ENCODE measurements at regions not wholly inside any gene's neighbourhood (a gene's known extent, or its start where the extent isn't known, plus 50 kb on each side); places are given as distances from the start of the nearest gene placed in this dataset.

DNA sequence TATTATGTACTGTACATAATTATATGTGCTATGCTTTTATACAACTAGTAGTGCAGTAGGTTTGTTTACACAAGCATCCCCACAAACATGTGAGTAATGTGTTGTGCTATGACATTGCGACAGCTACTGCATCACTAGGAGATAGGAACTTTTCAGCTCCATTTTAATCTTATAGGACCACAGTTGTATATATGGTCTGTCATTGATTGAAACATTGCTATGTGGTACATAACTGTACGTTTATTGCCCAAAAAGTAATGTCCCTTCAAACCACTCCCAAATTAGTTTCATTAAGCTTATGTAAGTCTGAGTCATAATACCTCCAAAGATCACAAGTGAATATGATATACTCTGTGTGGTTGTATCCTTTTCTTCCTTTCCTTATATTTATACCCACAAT, 183.2 kb upstream of the POT1 start:
- Mint-ChIP-seq H3K4me3 (no peak overlapping the region), H3K27ac (no peak overlapping the region), H3K9me3 (peaks cover 7% of the 10 kb centered on the region), H3K4me1 (no peaks in the 10 kb centered on the region), H3K36me3 (no peaks in the 10 kb centered on the region), H3K27me3 (ENCODE audit: insufficient read depth, low read depth) (no peaks in the 10 kb centered on the region)
- no peak overlapping the region for H3K27ac ChIP-seq
- no peaks in the 10 kb centered on the region for H3K9me3 ChIP-seq (ENCODE audit: low read depth)
- H3K4me2 ChIP-seq, result no peak overlapping the region
- no peak for DNase-seq (ENCODE audit: low spot score)
- H3K36me3 ChIP-seq, result no peaks in the 10 kb centered on the region
- H3K9ac ChIP-seq, result no peak overlapping the region
- H3K79me2 ChIP-seq (ENCODE audit: low read depth), result no peaks in the 10 kb centered on the region
- TF ChIP-seq EZH2 (IDR thresholded peaks at IDR 0.05), result no peak
- TF ChIP-seq EZH2phosphoT487 (IDR thresholded peaks at IDR 0.05), result no peak
- TF ChIP-seq, protein P1, sequence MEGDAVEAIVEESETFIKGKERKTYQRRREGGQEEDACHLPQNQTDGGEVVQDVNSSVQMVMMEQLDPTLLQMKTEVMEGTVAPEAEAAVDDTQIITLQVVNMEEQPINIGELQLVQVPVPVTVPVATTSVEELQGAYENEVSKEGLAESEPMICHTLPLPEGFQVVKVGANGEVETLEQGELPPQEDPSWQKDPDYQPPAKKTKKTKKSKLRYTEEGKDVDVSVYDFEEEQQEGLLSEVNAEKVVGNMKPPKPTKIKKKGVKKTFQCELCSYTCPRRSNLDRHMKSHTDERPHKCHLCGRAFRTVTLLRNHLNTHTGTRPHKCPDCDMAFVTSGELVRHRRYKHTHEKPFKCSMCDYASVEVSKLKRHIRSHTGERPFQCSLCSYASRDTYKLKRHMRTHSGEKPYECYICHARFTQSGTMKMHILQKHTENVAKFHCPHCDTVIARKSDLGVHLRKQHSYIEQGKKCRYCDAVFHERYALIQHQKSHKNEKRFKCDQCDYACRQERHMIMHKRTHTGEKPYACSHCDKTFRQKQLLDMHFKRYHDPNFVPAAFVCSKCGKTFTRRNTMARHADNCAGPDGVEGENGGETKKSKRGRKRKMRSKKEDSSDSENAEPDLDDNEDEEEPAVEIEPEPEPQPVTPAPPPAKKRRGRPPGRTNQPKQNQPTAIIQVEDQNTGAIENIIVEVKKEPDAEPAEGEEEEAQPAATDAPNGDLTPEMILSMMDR (IDR thresholded peaks at IDR 0.05), result no peak
- H3K27me3 ChIP-seq, result no peaks in the 10 kb centered on the region
- no peaks in the 10 kb centered on the region for H3F3A ChIP-seq (ENCODE audit: low read depth)
- no peak overlapping the region for H2AFZ ChIP-seq (replicated peaks)
- no peaks in the 10 kb centered on the region for H4K20me1 ChIP-seq (ENCODE audit: low read depth)
- H3K4me1 ChIP-seq, result no peaks in the 10 kb centered on the region
- H3K4me3 ChIP-seq, result no peak overlapping the region

GRCh38 chr7:125099519-125099918, 169.9 kb upstream of the POT1 start:
- Mint-ChIP-seq H3K9me3 (peaks cover 2% of the 10 kb centered on the region), H3K27ac (no peak overlapping the region), H3K4me1 (no peaks in the 10 kb centered on the region), H3K4me3 (no peak overlapping the region), H3K27me3 (ENCODE audit: insufficient read depth, low read depth) (no peaks in the 10 kb centered on the region), H3K36me3 (no peaks in the 10 kb centered on the region)
- Histone ChIP-seq H3F3A (ENCODE audit: low read depth) (no peaks in the 10 kb centered on the region), H3K4me2 (no peak overlapping the region), H3K27ac (no peak overlapping the region), H3K9ac (no peak overlapping the region), H4K20me1 (ENCODE audit: low read depth) (no peaks in the 10 kb centered on the region), H3K27me3 (no peaks in the 10 kb centered on the region), H3K79me2 (ENCODE audit: low read depth) (no peaks in the 10 kb centered on the region), H3K36me3 (no peaks in the 10 kb centered on the region), H2AFZ (replicated peaks) (no peak overlapping the region), H3K4me1 (no peaks in the 10 kb centered on the region), H3K4me3 (no peak overlapping the region), H3K9me3 (ENCODE audit: low read depth) (no peaks in the 10 kb centered on the region)
- TF ChIP-seq EZH2phosphoT487 (IDR thresholded peaks at IDR 0.05) (no peak), EZH2 (IDR thresholded peaks at IDR 0.05) (no peak)
- TF ChIP-seq, protein P1 (IDR thresholded peaks at IDR 0.05), result no peak
- DNase-seq (ENCODE audit: low spot score), result no peak

- no peaks in the 10 kb centered on the region for H3K36me3 ChIP-seq
- no peaks in the 10 kb centered on the region for H3K4me1 ChIP-seq
- H3K27me3 Mint-ChIP-seq (ENCODE audit: insufficient read depth, low read depth), result no peaks in the 10 kb centered on the region
- no peaks in the 10 kb centered on the region for H3K9me3 Mint-ChIP-seq
- no peaks in the 10 kb centered on the region for H3K36me3 Mint-ChIP-seq
- no peak overlapping the region for H3K4me3 Mint-ChIP-seq
- H3K4me3 ChIP-seq, result no peak overlapping the region
- H3K9me3 ChIP-seq (ENCODE audit: low read depth), result no peaks in the 10 kb centered on the region
- H4K20me1 ChIP-seq (ENCODE audit: low read depth), result no peaks in the 10 kb centered on the region
- no peaks in the 10 kb centered on the region for H3K27me3 ChIP-seq
- no peak overlapping the region for H2AFZ ChIP-seq (replicated peaks)
- TF ChIP-seq, protein P1 (IDR thresholded peaks at IDR 0.05), result no peak
- no peak for TF ChIP-seq EZH2 (IDR thresholded peaks at IDR 0.05)
- H3K4me1 Mint-ChIP-seq, result no peaks in the 10 kb centered on the region
- no peak overlapping the region for H3K4me2 ChIP-seq
- no peak overlapping the region for H3K9ac ChIP-seq
- no peaks in the 10 kb centered on the region for H3F3A ChIP-seq (ENCODE audit: low read depth)
- no peak for DNase-seq (ENCODE audit: low spot score)
- H3K27ac ChIP-seq, result no peak overlapping the region
- H3K79me2 ChIP-seq (ENCODE audit: low read depth), result no peaks in the 10 kb centered on the region
- H3K27ac Mint-ChIP-seq, result no peak overlapping the region
These were observed 168.8 kb upstream of the POT1 start for GRCh38 chr7:125098377-125098970.
